Loucy (cell line): ENCODE measurements at regions not wholly inside any gene's neighbourhood (a gene's known extent, or its start where the extent isn't known, plus 50 kb on each side); places are given as distances from the start of the nearest gene placed in this dataset.

Experiments
- H2AFZ ChIP-seq: fragments of 200-600 bp; sonication (generic); 2 replicates; pipeline ENCODE4 v1.6.0; 2016; ENCODE audit warnings: antibody characterized with exemption, mild to moderate bottlenecking, low read length, moderate library complexity
- H3F3A ChIP-seq: fragments of 200-600 bp; 2 replicates; pipeline ENCODE4 v1.6.0; 2016; ENCODE audit warnings: antibody characterized with exemption, low read depth, mild to moderate bottlenecking
- H3K27me3 ChIP-seq: fragments of 200-600 bp; sonication (generic); 2 replicates; pipeline ENCODE4 v1.6.1; 2014; ENCODE audit warnings: low read length, mild to moderate bottlenecking; ENCODE audit not compliant: insufficient read depth, poor library complexity, severe bottlenecking
- H3K36me3 ChIP-seq: fragments of 200-600 bp; sonication (generic); 2 replicates; pipeline ENCODE4 v1.6.1; 2016; ENCODE audit warnings: low read length; ENCODE audit not compliant: insufficient read depth
- H3K4me1 ChIP-seq: fragments of 200-600 bp; sonication (generic); 2 replicates; pipeline ENCODE4 v1.5.1; 2014; ENCODE audit warnings: low read length, mild to moderate bottlenecking; ENCODE audit not compliant: insufficient read depth, poor library complexity, severe bottlenecking
- H3K4me2 ChIP-seq: fragments of 200-600 bp; sonication (generic); 2 replicates; pipeline ENCODE4 v1.6.0; 2014; ENCODE audit warnings: antibody characterized with exemption, low read length, low read depth, mild to moderate bottlenecking; ENCODE audit not compliant: poor library complexity, severe bottlenecking
- H3K4me3 ChIP-seq: fragments of 200-600 bp; sonication (generic); 2 replicates; pipeline ENCODE4 v1.5.1; 2014; ENCODE audit warnings: low read length, mild to moderate bottlenecking, mixed read lengths; ENCODE audit not compliant: poor library complexity, severe bottlenecking
- H3K79me2 ChIP-seq: fragments of 200-600 bp; sonication (generic); 2 replicates; pipeline ENCODE4 v1.6.1; 2014; ENCODE audit warnings: low read length; ENCODE audit not compliant: insufficient read depth
- H3K9ac ChIP-seq: fragments of 200-600 bp; sonication (generic); 2 replicates; pipeline ENCODE4 v1.6.0; 2014; ENCODE audit warnings: mild to moderate bottlenecking, low read depth, low read length, moderate library complexity; ENCODE audit not compliant: poor library complexity, severe bottlenecking
- H3K9me2 ChIP-seq: fragments of 200-600 bp; sonication (generic); replicated peaks from 2 replicates; pipeline ENCODE4 v1.6.1; 2016; ENCODE audit warnings: low read depth, low read length, mixed read lengths
- H3K9me3 ChIP-seq: fragments of 200-600 bp; sonication (generic); 2 replicates; pipeline ENCODE4 v1.6.1; 2014; ENCODE audit warnings: mild to moderate bottlenecking, antibody characterized with exemption, low read length, low read depth; ENCODE audit not compliant: insufficient read depth
- H4K20me1 ChIP-seq: fragments of 200-600 bp; sonication (generic); 2 replicates; pipeline ENCODE4 v1.6.0; 2014; ENCODE audit warnings: antibody characterized with exemption, low read length, mild to moderate bottlenecking; ENCODE audit not compliant: insufficient read depth, poor library complexity, severe bottlenecking
- CTCF ChIP-seq: fragments of 200-600 bp; sonication (generic); conservative IDR thresholded peaks from 2 replicates; pipeline ENCODE4 v1.5.1; 2014; ENCODE audit warnings: mild to moderate bottlenecking, antibody characterized with exemption, low read length
- EZH2phosphoT487 ChIP-seq: fragments of 200-600 bp; IDR thresholded peaks from 2 replicates; pipeline ENCODE4 v1.6.1; 2018; ENCODE audit warnings: antibody characterized with exemption, mild to moderate bottlenecking, moderate library complexity, borderline replicate concordance

- Histone ChIP-seq H3K9me3 (no peaks in the 10 kb centered on the region), H3K79me2 (no peaks in the 10 kb centered on the region), H2AFZ (no peak overlapping the region), H3K9ac (no peak overlapping the region), H3F3A (no peaks in the 10 kb centered on the region), H3K4me3 (no peak overlapping the region), H3K9me2 (no peaks in the 10 kb centered on the region), H3K36me3 (no peaks in the 10 kb centered on the region), H4K20me1 (no peaks in the 10 kb centered on the region), H3K4me1 (no peaks in the 10 kb centered on the region), H3K4me2 (no peak overlapping the region), H3K27me3 (no peaks in the 10 kb centered on the region)
- TF ChIP-seq EZH2phosphoT487 (no peak), CTCF (no peak)
Observed at GRCh38 chr1:218985424-218985984, 188.2 kb upstream of the LYPLAL1 start.

- H3K4me3 ChIP-seq = no peak overlapping the region
- no peaks in the 10 kb centered on the region for H4K20me1 ChIP-seq
- H3K27me3 ChIP-seq = no peaks in the 10 kb centered on the region
- no peaks in the 10 kb centered on the region for H3K9me3 ChIP-seq
- no peaks in the 10 kb centered on the region for H3K79me2 ChIP-seq
- no peaks in the 10 kb centered on the region for H3K9me2 ChIP-seq
- TF ChIP-seq CTCF (no peak), EZH2phosphoT487 (no peak)
- no peak overlapping the region for H2AFZ ChIP-seq
- H3K4me2 ChIP-seq = no peak overlapping the region
- no peaks in the 10 kb centered on the region for H3F3A ChIP-seq
- H3K4me1 ChIP-seq = no peaks in the 10 kb centered on the region
- no peaks in the 10 kb centered on the region for H3K36me3 ChIP-seq
- no peak overlapping the region for H3K9ac ChIP-seq
Observed at GRCh38 chr1:218986816-218987215, 186.9 kb upstream of the LYPLAL1 start.

DNA sequence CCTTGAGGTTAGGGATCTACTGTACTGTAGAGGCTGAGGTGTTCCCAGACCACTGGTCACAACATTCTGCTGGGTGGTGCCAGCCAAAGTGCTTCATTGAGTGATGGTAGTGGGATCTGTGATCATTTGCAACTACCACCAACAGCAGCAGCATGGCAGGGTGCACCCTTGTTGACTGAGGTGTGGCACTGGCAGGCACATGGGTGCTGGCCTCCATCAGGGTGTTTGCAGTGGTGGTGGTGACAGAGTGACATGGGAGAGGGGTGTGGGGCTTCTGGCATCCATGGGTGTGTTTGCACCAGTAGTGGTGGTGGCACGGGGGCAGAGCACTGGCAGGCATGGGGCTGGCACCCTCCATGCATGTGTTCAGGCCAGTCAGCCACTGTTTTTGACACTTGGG lies 183.7 kb upstream of the LYPLAL1 start:
- Histone ChIP-seq H3K36me3 (no peaks in the 10 kb centered on the region), H3K9ac (no peak overlapping the region), H3K27me3 (no peaks in the 10 kb centered on the region), H3K79me2 (no peaks in the 10 kb centered on the region), H4K20me1 (no peaks in the 10 kb centered on the region), H3K9me3 (no peaks in the 10 kb centered on the region), H3K4me2 (no peak overlapping the region), H3K4me3 (no peak overlapping the region), H3K4me1 (no peaks in the 10 kb centered on the region), H2AFZ (no peak overlapping the region), H3K9me2 (no peaks in the 10 kb centered on the region), H3F3A (no peaks in the 10 kb centered on the region)
- TF ChIP-seq EZH2phosphoT487 (no peak), CTCF (no peak)
